Ishikawa (cell line): ENCODE measurements at regions not wholly inside any gene's neighbourhood (a gene's known extent, or its start where the extent isn't known, plus 50 kb on each side); places are given as distances from the start of the nearest gene placed in this dataset.

Experiments
- CEBPB ChIP-seq: IDR thresholded peaks from 2 replicates; pipeline ENCODE4 v1.6.1; 2012
- CREB1 ChIP-seq: IDR thresholded peaks from 2 replicates; pipeline ENCODE4 v1.6.1; 2012; ENCODE audit warnings: low read depth
- EGR1 ChIP-seq: IDR thresholded peaks from 2 replicates; pipeline ENCODE4 v1.6.1; 2012
- EP300 ChIP-seq: IDR thresholded peaks from 2 replicates; pipeline ENCODE4 v1.6.1; 2012; ENCODE audit warnings: borderline replicate concordance
- FOXM1 ChIP-seq: IDR thresholded peaks from 2 replicates; pipeline ENCODE4 v1.6.1; 2012; ENCODE audit warnings: low read depth, borderline replicate concordance
- NFIC ChIP-seq: IDR thresholded peaks from 2 replicates; pipeline ENCODE4 v1.6.1; 2012
- RAD21 ChIP-seq: IDR thresholded peaks from 2 replicates; pipeline ENCODE4 v1.6.1; 2012; ENCODE audit warnings: low read depth
- REST ChIP-seq: IDR thresholded peaks from 2 replicates; pipeline ENCODE4 v1.6.1; 2012; ENCODE audit warnings: low read depth, mild to moderate bottlenecking
- TAF1 ChIP-seq: IDR thresholded peaks from 2 replicates; pipeline ENCODE4 v1.6.1; 2012; ENCODE audit warnings: low read depth, mild to moderate bottlenecking
- TCF12 ChIP-seq: IDR thresholded peaks from 2 replicates; pipeline ENCODE4 v1.6.1; 2012; ENCODE audit warnings: low read depth
- TEAD4 ChIP-seq: IDR thresholded peaks from 2 replicates; pipeline ENCODE4 v1.6.1; 2012
- USF1 ChIP-seq: IDR thresholded peaks from 2 replicates; pipeline ENCODE4 v1.6.1; 2012
- YY1 ChIP-seq: IDR thresholded peaks from 2 replicates; pipeline ENCODE4 v1.6.1; 2012; ENCODE audit warnings: low read depth
- ZBTB7A ChIP-seq: IDR thresholded peaks from 2 replicates; pipeline ENCODE4 v1.6.1; 2012; ENCODE audit warnings: low read depth
- TF ChIP-seq, protein P1 (sequence below): IDR thresholded peaks from 2 replicates; pipeline ENCODE4 v1.6.1; 2012

GRCh38 chr6:43934183-43934802 is 164.3 kb downstream of the VEGFA start:
- TF ChIP-seq ZBTB7A (no peak), USF1 (no peak), FOXM1 (no peak), EGR1 (no peak), EP300 (no peak), TEAD4 (no peak), TAF1 (no peak), TCF12 (no peak)

DNA sequence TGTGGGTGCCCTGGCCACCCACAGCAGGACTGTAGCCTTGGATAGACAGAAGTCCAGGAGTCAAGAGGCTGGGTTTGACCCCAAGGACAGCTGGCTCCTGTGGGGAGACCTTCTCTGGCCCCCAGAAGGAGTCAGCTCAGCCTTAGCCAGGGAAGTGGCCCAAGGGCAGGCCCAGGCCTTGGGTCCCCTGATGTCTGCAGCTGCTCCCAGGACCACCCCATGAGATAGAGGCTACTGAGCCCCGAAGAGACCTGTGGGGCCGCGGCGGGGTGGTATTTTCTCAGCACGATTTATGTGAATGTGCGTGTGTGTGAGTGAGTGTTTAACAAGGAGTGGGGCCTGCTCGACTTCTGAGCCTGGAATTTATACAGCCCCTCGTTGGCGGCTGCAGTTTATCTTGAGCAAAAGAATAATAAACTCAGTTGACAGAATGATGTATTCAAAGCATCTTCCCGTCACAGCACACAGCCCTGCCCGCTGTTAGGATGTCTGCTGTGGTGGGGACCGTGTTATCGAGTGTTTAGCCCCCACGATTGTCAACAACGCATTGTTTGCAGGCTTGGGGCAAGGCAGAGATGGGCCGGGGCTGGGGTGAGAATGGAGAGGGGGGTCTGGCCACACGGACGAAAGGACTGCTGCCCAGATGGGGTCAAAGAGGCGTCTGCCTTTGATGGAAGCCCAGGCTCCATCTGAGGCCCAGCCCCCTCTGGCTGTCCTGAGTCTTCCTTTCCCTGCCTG is 163.3 kb downstream of the VEGFA start:
- TF ChIP-seq EGR1 (no peak), ZBTB7A (no peak), TCF12 (no peak), CEBPB (no peak), USF1 (no peak), EP300 (no peak)
- TF ChIP-seq, protein P1, sequence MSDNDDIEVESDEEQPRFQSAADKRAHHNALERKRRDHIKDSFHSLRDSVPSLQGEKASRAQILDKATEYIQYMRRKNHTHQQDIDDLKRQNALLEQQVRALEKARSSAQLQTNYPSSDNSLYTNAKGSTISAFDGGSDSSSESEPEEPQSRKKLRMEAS = no peak

- no peak for TF ChIP-seq NFIC
- no peak for TF ChIP-seq YY1
- no peak for TF ChIP-seq EP300
- TF ChIP-seq, protein P1 = no peak
- TF ChIP-seq FOXM1 = no peak
- TF ChIP-seq ZBTB7A = no peak
These were observed 162.5 kb downstream of the VEGFA start for GRCh38 chr6:43932259-43933147.

GRCh38 chr6:43931201-43931600 is 161.2 kb downstream of the VEGFA start:
- TF ChIP-seq, protein P1 = no peak
- no peak for TF ChIP-seq EGR1
- no peak for TF ChIP-seq RAD21
- TF ChIP-seq CREB1 = no peak
- TF ChIP-seq REST = no peak
- no peak for TF ChIP-seq EP300
- TF ChIP-seq TCF12 = no peak
- no peak for TF ChIP-seq NFIC
- no peak for TF ChIP-seq FOXM1
- TF ChIP-seq TAF1 = no peak
- no peak for TF ChIP-seq ZBTB7A
- TF ChIP-seq YY1 = no peak
- no peak for TF ChIP-seq USF1
- no peak for TF ChIP-seq CEBPB

GRCh38 chr6:43930440-43931154 is 160.6 kb downstream of the VEGFA start:
- TF ChIP-seq TEAD4 = no peak
- no peak for TF ChIP-seq CREB1
- TF ChIP-seq ZBTB7A = no peak
- TF ChIP-seq EP300 = no peak
- no peak for TF ChIP-seq NFIC
- TF ChIP-seq RAD21 = no peak

DNA sequence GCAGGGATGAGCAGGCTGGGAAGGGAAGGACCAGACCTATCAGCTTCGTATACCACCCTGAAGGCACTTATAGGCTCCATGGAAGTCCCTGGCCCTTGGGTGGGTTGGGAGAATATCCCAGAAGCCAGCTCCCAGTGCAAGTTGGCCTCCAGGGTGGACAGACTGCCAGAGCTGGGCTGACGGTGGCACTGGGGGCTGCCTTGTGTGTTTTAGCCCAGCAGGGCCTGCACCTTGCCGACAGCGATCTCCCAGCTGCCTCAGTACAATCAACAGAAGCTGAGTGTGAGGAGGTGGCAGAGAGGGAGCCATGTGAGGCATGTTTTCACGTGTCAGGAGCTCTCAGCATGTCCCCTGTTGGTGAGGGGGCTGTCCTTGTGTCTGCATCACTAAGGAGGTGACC is 159.5 kb downstream of the VEGFA start:
- TF ChIP-seq RAD21 (no peak), REST (no peak), FOXM1 (no peak), TCF12 (no peak), EGR1 (no peak), TAF1 (no peak), YY1 (no peak), CEBPB (no peak), CREB1 (no peak), NFIC (no peak), USF1 (no peak), ZBTB7A (no peak), EP300 (no peak), TEAD4 (no peak)
- TF ChIP-seq, protein P1 = no peak
